GM13976 (cell line): ENCODE measurements at regions not wholly inside any gene's neighbourhood (a gene's known extent, or its start where the extent isn't known, plus 50 kb on each side); places are given as distances from the start of the nearest gene placed in this dataset.

Source experiments
- DNase-seq: peaks from one replicate; pipeline ENCODE4 v3.0.0; 2012; ENCODE audit warnings: low spot score
- in situ Hi-C: fragments of 300-500 bp; cut with MboI; formaldehyde crosslinking; loops from one replicate; pipeline ENCODE4 v1.12.0; 2022; ENCODE audit warnings: low sequenced_read_pairs, mixed read lengths, inconsistent platforms; ENCODE audit not compliant: unreplicated experiment
- TF ChIP-seq, protein P1 (sequence below): IDR thresholded peaks from 2 replicates; pipeline ENCODE4 v1.5.1; 2012; ENCODE audit warnings: borderline replicate concordance, mild to moderate bottlenecking; ENCODE audit not compliant: insufficient read depth; ENCODE audit errors: extremely low read depth, missing control alignments, control extremely low read depth

DNA sequence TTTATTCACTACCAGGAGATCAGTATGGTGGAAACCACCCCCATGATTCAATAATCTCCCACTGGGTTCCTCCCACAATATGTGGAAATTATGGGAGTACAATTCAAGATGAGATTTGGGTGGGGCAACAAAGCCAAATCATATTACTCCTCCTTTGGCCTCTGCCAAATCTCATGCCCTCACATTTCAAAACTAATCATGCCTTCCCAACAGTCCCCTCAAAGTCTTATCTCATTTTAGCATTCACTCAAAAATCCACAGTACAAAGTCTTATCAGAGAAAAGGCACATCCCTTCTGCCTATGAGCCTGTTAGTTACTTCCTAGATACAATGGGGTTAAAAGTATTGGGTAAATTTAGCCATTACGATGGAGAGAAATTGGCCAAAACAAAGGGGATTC, 989.5 kb upstream of the CNTNAP5 start:
- in situ Hi-C loops: no loop called here
- TF ChIP-seq, protein P1, sequence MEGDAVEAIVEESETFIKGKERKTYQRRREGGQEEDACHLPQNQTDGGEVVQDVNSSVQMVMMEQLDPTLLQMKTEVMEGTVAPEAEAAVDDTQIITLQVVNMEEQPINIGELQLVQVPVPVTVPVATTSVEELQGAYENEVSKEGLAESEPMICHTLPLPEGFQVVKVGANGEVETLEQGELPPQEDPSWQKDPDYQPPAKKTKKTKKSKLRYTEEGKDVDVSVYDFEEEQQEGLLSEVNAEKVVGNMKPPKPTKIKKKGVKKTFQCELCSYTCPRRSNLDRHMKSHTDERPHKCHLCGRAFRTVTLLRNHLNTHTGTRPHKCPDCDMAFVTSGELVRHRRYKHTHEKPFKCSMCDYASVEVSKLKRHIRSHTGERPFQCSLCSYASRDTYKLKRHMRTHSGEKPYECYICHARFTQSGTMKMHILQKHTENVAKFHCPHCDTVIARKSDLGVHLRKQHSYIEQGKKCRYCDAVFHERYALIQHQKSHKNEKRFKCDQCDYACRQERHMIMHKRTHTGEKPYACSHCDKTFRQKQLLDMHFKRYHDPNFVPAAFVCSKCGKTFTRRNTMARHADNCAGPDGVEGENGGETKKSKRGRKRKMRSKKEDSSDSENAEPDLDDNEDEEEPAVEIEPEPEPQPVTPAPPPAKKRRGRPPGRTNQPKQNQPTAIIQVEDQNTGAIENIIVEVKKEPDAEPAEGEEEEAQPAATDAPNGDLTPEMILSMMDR: no peak
- no peak for DNase-seq

DNA sequence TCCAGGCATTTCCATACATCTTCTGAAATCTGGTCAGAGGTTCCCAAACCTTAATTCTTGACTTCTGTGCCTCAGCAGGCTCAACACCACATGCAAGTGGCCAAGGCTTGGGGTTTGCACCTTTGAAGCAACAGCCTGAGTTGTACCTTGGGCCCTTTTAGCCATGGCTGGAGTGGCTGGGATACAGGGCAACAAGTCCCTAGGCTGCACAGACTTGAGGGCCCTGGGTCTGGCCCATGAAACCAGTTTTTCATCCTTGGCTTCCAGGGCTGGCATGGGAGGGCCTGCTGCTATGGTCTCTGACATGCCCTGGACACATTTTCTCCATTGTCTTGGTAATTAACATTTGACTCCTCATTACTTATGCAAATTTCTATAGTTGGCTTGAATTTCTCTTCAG, 988.8 kb upstream of the CNTNAP5 start:
- DNase-seq: no peak
- in situ Hi-C loops: no loop called here
- TF ChIP-seq, protein P1: no peak

DNA sequence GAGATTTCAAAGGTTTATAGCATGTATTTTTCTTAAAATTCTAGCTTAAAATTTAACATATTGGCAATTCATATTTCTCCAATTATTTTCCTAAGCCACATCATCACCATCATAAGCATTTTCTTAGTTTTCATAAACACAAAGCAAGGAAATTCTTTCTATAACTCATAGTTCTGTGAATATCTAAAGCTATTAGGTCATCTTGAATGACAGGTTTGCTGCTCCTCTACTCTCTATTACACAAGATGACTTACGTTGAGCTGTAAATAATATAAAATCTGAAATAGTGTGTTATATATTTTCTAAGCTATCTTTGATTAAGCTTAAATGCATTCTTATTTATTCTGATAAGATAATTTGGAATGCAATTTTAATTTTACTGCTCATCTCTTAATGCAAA, 984.6 kb upstream of the CNTNAP5 start:
- TF ChIP-seq, protein P1: no peak
- in situ Hi-C loops: no loop called here
- DNase-seq: no peak

DNA sequence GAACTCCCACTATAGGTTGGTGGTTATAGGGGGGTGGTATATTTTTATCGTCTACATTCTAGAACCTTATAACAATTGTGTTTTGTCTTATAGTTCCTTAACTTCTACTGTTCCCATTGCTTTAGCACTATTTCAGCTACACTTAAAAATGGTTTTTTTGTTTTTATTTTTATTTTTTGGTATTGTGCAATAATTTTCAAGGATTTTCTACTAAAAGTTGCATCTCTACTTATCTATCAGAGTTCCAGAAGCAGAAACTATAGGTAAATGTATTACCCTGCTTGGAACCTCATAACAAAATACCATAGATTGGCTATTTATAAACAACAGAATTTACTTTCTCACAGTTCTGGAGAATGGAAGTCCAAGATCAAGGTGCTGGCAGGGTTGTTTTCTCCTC, 981.6 kb upstream of the CNTNAP5 start:
- in situ Hi-C loops: no loop called here
- TF ChIP-seq, protein P1: no peak
- no peak for DNase-seq

DNA sequence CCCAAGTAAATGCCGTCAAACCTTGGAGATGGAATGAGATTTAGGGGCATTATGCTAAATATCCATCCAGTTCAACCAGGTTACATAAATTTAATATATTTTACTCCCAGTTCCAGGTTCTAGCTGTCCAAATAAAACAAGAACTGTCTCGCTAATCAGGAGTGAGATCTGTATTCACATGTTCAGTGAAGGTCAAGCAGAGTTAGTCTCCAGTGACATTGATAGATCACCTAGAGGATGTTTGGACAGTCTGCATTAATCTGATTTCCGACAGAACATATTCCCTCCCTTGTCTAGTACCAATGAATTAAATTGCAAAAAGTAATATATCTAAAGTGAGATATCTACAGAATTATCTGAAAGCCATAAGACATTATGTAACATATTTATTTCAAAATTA, 979.4 kb upstream of the CNTNAP5 start:
- TF ChIP-seq, protein P1: no peak
- no peak for DNase-seq
- in situ Hi-C loops: no loop called here

DNA sequence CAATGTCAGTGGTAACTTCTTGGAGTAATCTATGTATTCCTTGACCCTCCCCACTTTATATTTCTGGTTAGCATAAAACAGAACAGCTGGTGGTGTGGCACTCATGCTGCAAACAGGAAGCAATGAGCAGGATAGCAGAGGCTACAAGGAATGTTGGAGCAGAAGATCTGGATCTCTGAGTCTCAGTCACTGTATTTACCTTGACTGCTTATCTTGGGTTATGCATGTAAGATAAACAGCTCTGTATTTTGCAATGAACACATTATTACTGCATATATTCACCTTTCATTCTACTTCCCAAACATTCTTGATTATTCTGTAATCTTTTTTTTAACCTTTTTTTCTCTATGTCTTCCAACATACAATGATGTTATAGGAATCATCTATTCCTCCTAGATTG, 977.9 kb upstream of the CNTNAP5 start:
- in situ Hi-C loops: no loop called here
- TF ChIP-seq, protein P1: no peak
- DNase-seq: no peak

DNA sequence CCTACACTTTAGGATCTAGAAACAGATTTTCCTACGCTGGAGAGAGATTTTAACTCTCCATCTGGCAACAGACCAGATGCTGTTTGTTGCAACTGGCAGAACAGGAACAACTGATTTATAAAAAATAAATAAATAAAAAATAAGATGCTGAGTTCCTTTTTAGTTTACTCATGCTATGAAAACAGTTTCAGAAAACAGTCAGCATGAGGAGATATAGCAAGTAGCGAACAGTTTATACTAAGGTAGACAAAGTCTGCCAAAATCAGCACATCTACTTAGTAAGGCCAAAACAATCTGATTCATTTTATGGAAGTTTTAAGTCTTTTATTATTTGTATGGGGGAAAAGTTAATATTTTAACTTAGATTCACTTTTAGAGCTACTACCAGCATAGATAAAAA, 974.0 kb upstream of the CNTNAP5 start:
- TF ChIP-seq, protein P1: no peak
- in situ Hi-C loops: no loop called here

More for the DNA sequence above, 974.0 kb upstream of the CNTNAP5 start:
- no peak for DNase-seq
